RWPE2 (cell line): ENCODE measurements at regions not wholly inside any gene's neighbourhood (a gene's known extent, or its start where the extent isn't known, plus 50 kb on each side); places are given as distances from the start of the nearest gene placed in this dataset.

ENCODE experiments used
- ATAC-seq: fragments of 200-7000 bp; cut with Tn5 transposase; 3 replicates; pipeline ENCODE4 v1.9.1; 2021; ENCODE audit warnings: low read depth
- DNase-seq: peaks from one replicate; pipeline ENCODE4 v3.0.0-alpha.2; 2020; ENCODE audit warnings: low spot score
- H3K27ac ChIP-seq: fragments of 450-650 bp; 2 replicates; pipeline ENCODE4 v1.5.1; 2017; ENCODE audit warnings: mild to moderate bottlenecking; ENCODE audit not compliant: poor library complexity, severe bottlenecking
- H3K27me3 ChIP-seq: fragments of 250-450 bp; sonication (Bioruptor Pico); 2 replicates; pipeline ENCODE4 v1.5.1; 2021; ENCODE audit warnings: mild to moderate bottlenecking, moderate library complexity; ENCODE audit not compliant: insufficient read depth, poor library complexity, severe bottlenecking
- H3K36me3 ChIP-seq: fragments of 250-450 bp; sonication (Bioruptor Pico); 2 replicates; pipeline ENCODE4 v1.5.1; 2020; ENCODE audit warnings: low read depth, mild to moderate bottlenecking, moderate library complexity
- H3K4me1 ChIP-seq: fragments of 250-450 bp; sonication (Bioruptor Pico); 2 replicates; pipeline ENCODE4 v1.5.1; 2021; ENCODE audit warnings: mild to moderate bottlenecking, moderate library complexity; ENCODE audit not compliant: insufficient read depth, poor library complexity, severe bottlenecking
- H3K4me3 ChIP-seq: fragments of 250-450 bp; sonication (Bioruptor Pico); 2 replicates; pipeline ENCODE4 v1.5.1; 2021; ENCODE audit warnings: mild to moderate bottlenecking, moderate library complexity; ENCODE audit not compliant: severe bottlenecking
- H3K9me3 ChIP-seq: fragments of 250-450 bp; sonication (Bioruptor Pico); 2 replicates; pipeline ENCODE4 v1.5.1; 2021; ENCODE audit warnings: mild to moderate bottlenecking, moderate library complexity; ENCODE audit not compliant: severe bottlenecking
- CTCF ChIP-seq: fragments of 450-650 bp; IDR thresholded peaks from one replicate; pipeline ENCODE4 v1.5.1; 2017; ENCODE audit warnings: mild to moderate bottlenecking, moderate library complexity; ENCODE audit not compliant: poor library complexity, severe bottlenecking

- Histone ChIP-seq H3K9me3 (no peaks in the 10 kb centered on the region), H3K27me3 (no peaks in the 10 kb centered on the region), H3K36me3 (no peaks in the 10 kb centered on the region), H3K4me1 (no peaks in the 10 kb centered on the region), H3K4me3 (no peak overlapping the region), H3K27ac (no peak overlapping the region)
- peak; percentile 17 for TF ChIP-seq CTCF
- DNase-seq, result no peak
- ATAC-seq, result peak; percentile 57; the same call in 2 of the 3 replicates
These were observed 130.8 kb downstream of the LYPLAL1 start for GRCh38 chr1:219304227-219305226.

DNA sequence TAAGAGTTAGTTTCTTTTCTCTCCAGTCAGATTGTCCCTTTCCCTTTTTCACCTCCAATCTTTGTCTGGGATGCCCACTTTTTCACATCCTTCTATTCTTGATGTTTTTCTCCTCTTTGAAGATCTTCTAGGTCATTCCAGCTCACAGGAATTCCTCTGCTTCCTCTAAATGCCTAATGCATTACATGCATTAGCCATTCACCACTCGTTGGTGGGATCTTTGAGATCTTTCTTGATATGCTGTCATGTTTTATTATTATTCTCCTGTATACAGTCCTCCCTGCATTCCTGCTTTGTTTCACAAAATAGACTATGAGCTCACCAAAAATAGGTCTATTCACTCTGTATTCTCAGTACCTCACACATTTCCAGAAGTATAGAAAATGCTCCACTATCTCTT is 129.0 kb downstream of the LYPLAL1 start:
- no peaks in the 10 kb centered on the region for H3K27me3 ChIP-seq
- no peak for DNase-seq
- H3K4me1 ChIP-seq, result no peaks in the 10 kb centered on the region
- no peak for ATAC-seq
- H3K9me3 ChIP-seq, result no peaks in the 10 kb centered on the region
- H3K4me3 ChIP-seq, result no peak overlapping the region
- H3K27ac ChIP-seq, result no peak overlapping the region
- no peaks in the 10 kb centered on the region for H3K36me3 ChIP-seq
- no peak for TF ChIP-seq CTCF

DNA sequence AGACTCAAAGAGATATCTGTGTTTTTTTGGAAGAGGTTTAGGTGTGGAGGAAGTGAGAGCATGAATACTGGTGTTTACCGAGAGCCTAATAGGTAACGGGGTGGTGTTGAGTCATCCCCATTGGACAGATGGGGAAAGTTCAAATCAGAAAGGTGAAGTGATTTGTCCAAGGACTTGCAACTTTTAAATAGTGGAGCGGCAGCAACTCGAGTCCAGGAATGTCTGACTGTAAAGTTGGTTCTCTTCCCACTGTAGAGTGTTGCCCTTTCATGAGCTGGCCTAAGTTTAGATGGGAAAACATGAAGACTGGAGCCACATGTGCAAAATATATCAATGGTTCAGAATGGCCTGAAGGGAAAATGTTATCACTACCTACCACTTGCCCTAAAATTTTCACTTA is 125.7 kb downstream of the LYPLAL1 start:
- Histone ChIP-seq H3K4me3 (no peak overlapping the region), H3K9me3 (no peaks in the 10 kb centered on the region), H3K36me3 (no peaks in the 10 kb centered on the region), H3K4me1 (no peaks in the 10 kb centered on the region), H3K27ac (no peak overlapping the region), H3K27me3 (no peaks in the 10 kb centered on the region)
- ATAC-seq (no peak), DNase-seq (no peak)
- TF ChIP-seq CTCF, result no peak

GRCh38 chr1:219298571-219299148 is 125.0 kb downstream of the LYPLAL1 start:
- TF ChIP-seq CTCF, result no peak
- no peaks in the 10 kb centered on the region for H3K4me1 ChIP-seq
- ATAC-seq, result no peak
- H3K4me3 ChIP-seq, result no peak overlapping the region
- no peaks in the 10 kb centered on the region for H3K9me3 ChIP-seq
- H3K27ac ChIP-seq, result no peak overlapping the region
- H3K36me3 ChIP-seq, result no peaks in the 10 kb centered on the region
- no peaks in the 10 kb centered on the region for H3K27me3 ChIP-seq
- DNase-seq, result no peak
